GM08714 (cell line): ENCODE measurements at regions not wholly inside any gene's neighbourhood (a gene's known extent, or its start where the extent isn't known, plus 50 kb on each side); places are given as distances from the start of the nearest gene placed in this dataset.

ENCODE experiments used
- H3K4me3 ChIP-seq: fragments of 200-500 bp; sonication (Bioruptor generic); 2 replicates; pipeline ENCODE4 v1.5.1; 2014; ENCODE audit warnings: mild to moderate bottlenecking, low read length, inconsistent platforms
- ZNF274 ChIP-seq: IDR thresholded peaks from 2 replicates; pipeline ENCODE4 v1.6.1; 2012; ENCODE audit warnings: mild to moderate bottlenecking, low read depth, low read length

DNA sequence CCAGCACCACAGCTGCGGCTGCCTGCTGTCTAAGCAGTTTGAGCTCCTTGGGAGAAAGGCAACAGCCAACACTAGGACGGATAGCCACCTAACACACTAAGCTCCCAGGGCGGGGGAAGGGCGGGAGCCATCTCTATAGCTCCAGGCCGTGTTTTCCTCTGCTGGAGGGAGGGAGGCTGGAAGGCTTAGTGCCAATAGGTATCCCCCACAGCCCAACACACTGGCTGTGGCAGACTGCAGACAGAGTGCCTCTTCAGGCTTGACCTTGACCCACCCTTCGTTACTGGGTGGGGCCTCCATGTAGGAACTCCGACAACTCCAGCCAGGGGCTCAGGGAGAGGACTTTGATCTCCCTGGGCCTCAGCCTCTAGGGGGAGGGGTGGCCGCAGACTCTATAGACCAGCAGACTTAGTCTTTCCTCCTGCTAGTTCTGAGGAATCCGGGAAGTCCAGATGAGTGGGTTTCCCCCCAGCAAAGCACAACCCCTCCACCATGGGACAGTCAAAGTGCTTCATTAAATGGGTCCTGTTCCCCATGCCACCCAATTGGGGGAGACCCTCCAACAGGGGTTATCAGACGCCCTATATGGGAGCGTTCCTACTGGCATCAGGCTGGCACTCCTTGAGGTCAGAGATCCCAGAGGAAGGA lies 314.4 kb upstream of the MKI67 start:
- no peak for TF ChIP-seq ZNF274
- no peak overlapping the region for H3K4me3 ChIP-seq

DNA sequence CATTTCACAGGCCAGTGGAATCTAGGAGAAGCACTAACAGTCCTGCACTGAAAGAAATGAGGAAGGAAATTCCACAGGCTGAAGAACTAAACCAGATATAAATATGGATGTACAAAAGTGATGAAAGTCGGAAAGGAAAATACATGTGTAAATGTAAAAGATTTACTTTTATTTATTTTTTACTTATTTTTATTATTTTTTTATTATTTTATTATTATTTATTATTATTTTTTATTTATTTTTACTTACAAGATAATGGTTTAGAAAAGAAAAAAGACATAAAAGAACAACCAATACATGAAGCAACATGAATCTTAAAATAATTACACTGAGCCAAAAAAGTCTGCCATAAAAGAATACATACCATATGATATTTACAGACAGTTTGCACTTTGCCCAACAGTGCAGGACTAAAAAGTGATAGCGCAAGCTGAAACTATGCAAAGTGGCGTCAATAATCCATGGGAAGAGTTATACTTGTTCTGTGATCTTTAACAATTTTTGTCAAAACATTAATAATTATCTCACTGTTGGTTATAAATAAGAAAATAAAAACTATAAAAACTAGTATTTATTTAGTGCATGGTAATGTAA lies 317.8 kb upstream of the MKI67 start:
- H3K4me3 ChIP-seq = no peak overlapping the region
- TF ChIP-seq ZNF274 = no peak

DNA sequence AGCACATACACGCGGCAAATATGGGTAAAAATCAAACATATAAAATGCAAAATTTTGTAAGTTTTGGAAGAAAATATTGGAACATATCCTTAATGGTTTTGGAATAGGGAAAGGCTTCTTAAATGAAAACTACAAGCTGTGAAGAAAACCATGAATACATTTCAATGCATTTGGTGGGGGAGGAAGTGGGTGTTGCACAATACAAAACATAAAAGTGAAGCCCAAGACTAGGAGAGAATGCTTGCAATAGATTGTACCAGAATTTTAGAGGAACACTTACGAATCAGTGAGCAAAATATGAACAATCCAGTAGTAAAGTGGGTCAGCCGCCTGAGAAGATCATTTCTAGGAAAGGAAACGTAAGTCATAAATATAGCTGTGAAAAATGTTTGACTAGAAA lies 322.6 kb upstream of the MKI67 start:
- no peak for TF ChIP-seq ZNF274
- no peak overlapping the region for H3K4me3 ChIP-seq

DNA sequence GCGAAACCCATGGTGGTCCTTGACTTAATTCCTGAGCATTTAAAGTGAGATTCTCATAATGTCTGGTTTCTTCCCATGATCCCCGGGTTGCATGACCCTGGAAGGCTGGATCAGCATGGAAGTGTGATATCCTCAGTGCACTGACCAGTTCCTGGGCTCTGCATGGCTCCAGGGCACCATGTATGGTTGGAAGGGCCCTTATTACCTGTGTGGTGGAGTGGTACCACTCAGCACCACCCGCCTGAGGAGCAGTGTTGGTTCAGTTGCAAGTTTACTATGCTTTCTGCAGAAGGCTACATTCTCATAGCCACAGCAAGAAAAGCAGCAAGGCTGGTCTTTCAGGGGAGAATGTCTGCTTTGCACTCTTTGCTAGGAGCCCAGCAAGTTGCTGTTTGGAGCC lies 325.7 kb upstream of the MKI67 start:
- no peak for TF ChIP-seq ZNF274
- no peak overlapping the region for H3K4me3 ChIP-seq

DNA sequence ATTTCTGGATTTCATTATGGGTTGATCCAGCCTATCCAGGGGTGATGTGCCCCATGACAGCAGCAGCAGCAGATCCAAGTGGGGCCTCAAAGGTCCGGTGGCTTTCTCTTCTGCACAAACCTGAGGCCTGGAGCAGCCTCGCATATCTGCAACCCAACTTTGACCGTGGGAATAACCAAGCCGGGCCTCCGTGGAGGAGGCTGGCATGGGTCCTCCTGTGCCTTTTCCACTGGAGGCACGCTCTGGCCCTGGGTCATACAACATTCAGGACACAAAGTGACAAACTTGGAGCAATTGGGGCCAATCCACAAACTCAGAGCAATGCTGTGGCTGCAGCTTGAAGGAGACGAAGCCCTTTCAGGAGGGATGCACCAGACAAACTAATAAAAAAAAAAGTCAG lies 330.0 kb upstream of the MKI67 start:
- H3K4me3 ChIP-seq = no peak overlapping the region
- TF ChIP-seq ZNF274 = no peak

DNA sequence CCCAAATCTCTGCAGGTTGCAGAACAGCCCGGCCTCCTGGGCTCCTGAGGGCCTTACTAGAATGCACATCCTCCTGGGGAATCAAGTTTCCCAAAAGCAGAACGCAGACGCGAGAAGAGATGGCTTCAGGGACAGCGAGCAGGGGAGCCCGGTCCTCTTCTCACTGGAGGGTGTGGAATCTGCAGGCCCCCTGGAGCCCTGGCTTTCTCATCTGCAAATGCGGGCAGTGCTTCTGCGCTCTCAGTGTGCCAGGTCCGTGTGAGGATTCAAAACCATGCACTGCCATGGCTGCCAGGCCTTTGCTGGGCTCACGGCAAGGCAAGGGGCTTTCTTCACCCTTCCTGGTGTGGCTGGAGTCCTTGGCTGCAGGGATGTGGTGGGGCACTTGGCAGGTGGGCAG lies 330.9 kb upstream of the MKI67 start:
- H3K4me3 ChIP-seq = no peak overlapping the region
- no peak for TF ChIP-seq ZNF274

DNA sequence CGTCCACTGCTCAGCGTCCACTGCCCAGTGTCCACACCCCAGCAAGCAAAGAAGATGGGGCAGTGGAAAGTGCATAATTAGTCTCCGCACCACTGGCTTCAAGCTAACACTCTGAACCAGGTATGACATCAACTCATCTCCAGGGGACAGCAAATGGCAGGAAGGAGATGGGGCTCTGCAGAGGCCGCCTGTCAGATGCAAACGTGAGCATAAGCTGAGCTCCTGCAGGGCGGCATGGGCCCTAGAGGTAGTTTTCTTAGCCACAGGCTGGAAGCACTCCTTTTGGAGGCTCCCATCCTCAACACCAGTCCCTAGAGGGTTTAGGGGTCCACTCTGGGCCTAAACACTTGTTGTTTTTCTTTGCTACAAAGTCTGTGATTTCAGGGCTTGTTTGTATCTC lies 335.8 kb upstream of the MKI67 start:
- H3K4me3 ChIP-seq = no peak overlapping the region
- no peak for TF ChIP-seq ZNF274

DNA sequence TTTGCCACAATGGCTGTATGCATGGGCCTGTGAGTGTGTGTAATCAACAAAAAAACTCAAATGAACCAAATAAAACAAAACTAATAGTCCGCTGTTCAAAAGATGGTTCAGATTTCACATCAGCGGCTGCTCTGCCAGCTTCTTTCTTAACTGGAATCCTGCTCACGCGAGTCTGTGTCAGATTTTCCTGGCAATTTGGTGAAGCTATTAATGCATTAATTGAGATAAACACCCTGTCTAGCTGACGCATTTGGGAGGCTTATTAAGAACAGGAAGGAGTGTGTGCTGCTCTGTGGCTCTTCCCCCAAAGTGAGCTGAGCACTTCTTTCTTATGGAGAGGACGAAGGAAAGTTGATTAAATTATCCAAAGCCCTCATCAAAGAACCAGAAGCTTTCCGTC lies 336.6 kb upstream of the MKI67 start:
- TF ChIP-seq ZNF274 = no peak
- H3K4me3 ChIP-seq = no peak overlapping the region

DNA sequence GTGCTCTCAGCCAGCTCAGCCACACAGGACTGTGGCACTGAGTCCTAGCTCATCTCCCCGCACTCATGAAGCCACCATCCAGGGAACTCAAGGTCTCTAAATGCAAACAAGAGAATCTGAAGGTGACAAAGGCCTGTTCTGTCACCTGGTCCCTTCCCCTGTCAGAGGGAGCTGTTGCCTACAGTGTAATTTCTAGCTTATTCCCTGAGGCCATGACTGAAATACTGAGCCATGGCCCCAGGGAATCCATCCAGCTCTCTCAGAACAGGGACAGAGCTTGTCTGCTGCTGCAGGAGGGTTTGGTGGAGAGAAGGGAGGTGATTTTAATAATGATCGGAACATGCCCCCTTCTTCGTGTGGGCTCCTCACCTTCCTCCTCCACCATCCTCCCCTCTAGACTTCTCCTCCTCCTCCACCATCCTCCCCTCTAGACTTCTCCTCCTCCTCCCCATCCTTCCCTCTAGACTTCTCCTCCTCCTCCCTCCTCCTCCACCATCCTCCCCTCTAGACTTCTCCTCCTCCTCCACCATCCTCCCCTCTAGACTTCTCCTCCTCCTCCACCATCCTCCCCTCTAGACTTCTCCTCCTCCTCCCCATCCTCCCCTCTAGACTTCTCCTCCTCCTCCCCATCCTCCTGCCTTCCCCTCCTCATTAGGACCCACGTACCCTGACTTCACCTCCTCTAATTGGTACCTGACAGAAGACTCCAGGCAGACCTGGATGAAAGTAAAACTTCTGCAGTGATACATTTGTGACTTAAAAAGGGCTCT lies 338.0 kb upstream of the MKI67 start:
- TF ChIP-seq ZNF274 = no peak
- no peak overlapping the region for H3K4me3 ChIP-seq

DNA sequence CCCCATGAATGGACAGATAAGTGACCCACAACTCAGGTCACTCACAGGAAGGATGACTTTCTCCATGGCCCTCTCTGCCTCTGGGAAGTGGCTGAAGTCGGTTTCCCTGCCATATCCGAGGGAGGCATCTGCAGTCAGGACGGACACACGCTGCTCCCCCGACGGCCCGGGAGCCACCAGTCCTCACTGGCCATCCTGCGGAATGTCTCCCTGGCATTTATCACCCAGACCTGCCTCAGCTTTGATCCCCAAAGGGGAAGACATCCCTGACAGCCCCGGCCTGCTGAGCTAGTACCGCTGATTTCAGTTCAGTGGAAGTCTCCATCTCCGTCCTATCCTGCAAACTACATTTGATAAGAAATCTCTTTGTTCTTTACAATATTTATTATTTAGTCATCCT lies 339.5 kb upstream of the MKI67 start:
- TF ChIP-seq ZNF274 = no peak
- no peak overlapping the region for H3K4me3 ChIP-seq

DNA sequence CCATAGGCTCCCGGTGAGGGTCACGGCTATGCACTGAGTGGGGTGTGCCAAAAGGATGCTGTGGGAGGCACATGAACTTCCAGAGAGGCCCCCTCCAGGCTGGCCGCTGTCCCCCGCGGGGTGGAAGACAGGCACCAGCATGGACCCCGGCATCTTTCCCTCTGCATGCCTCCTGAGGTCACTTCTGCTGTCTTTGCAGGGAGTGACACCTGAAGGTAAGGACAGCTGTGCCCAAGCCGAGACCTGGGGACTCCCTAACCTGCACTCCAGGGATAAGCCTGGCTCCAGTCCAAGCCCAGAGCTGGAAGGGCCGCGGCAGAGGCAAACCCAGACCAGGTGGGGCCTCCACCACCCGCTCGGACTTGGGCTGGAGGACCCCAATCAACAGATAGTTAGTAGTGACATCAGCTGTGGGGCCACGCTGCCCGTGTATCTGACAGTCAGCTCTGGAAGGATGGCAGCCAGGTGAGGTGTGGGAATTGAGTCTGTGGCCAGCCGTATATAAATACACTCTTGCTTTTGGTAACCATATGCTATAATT lies 340.7 kb upstream of the MKI67 start:
- TF ChIP-seq ZNF274 = no peak
- H3K4me3 ChIP-seq = no peak overlapping the region

DNA sequence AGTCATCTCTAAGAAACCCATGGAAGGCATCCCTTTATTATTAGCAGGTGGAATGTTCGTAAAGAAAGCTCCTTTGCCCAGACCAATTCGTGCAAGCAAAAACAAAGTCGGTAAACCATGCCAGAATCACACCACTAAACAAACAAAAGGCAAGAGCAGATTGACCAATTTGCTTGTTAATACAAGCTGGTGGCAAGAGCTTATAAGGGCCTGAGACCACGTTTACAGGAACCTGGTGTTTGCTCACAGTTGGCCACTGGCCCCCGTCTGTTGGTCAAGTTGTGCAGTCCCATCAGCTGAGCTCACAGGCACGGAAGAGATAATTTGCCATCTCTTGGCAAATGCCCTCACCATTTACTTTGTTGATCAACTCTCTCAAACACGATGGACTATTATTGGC lies 342.2 kb upstream of the MKI67 start:
- no peak for TF ChIP-seq ZNF274
- no peak overlapping the region for H3K4me3 ChIP-seq

DNA sequence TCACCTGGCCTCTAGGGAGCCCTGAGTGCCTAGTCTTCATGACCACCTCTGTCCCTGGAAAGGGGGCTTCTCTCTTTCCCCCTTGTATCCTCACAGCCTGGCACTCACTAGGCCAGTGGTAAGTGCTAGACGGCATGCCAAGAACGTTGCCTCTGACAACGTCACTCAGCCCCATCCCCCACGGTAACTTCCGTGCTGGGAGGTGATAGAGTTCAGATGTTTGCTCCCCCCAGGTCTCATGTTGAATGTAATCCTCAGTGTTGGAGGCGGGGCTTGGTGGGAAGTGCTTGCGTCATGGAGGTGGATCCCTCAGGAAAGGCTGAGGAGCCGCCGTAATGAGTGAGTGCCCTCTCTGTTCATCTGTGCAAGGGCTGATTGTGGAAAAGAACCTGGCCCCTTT lies 343.3 kb upstream of the MKI67 start:
- TF ChIP-seq ZNF274 = no peak

DNA sequence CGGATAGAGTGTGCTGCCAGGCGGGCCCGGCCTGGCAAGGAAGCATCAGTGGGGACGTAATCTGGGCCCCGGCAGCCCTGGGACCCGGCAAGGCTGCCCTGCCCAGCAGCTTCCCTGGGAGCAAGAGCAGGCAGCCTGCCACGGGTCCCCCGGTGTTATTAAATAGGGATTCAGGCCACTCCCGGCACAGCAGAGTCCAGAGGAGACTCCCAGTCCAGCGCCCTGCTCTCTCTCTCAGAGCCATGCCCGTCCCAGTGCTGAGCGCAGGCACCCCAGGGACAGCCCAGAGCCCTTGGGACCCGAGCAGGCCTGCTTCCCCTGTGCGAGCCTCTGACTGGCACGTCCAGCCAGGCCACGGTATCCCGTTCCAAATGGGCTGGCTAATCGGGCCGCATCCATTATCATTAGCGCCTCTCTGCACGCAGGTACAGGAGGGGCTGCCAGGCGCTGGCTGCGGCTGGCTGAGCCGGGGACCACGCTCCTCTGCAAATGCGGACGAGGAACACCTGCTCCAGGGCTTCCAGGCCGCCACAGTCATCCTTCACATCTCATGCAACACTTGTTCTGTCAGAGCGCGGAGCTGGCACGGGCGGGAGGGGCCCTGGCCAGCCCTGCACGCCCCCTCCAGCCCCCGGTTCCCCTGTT lies 344.2 kb upstream of the MKI67 start:
- no peak overlapping the region for H3K4me3 ChIP-seq
- no peak for TF ChIP-seq ZNF274

More for the DNA sequence above, 343.3 kb upstream of the MKI67 start:
- no peak overlapping the region for H3K4me3 ChIP-seq
